MCF 10A (cell line): ENCODE measurements at regions not wholly inside any gene's neighbourhood (a gene's known extent, or its start where the extent isn't known, plus 50 kb on each side); places are given as distances from the start of the nearest gene placed in this dataset.

Experiments used
- BruUV-seq: library from RNA; stranded (reverse); fragments of 400-500 nt; replicated peaks from 2 replicates; lab custom pipeline; 2021; lab: Mats Ljungman, UMichigan
- CTCF ChIA-PET: fragments of 300-600 bp; sonication (Branson Sonifier 250); formaldehyde crosslinking; extraction: SDS; loops from one replicate; lab custom pipeline; 2021; ENCODE audit warnings: antibody characterized with exemption, inconsistent platforms; lab: Yijun Ruan, JAX
- POLR2A ChIA-PET: fragments of 300-600, 350-650 bp; sonication (Branson Sonifier 250); formaldehyde crosslinking; extraction: SDS; loops from one replicate; lab custom pipeline; 2020; ENCODE audit warnings: antibody characterized with exemption, inconsistent platforms; lab: Yijun Ruan, JAX
- DNase-seq: peaks from one replicate; pipeline ENCODE4 v3.0.0-alpha.2; 2018; ENCODE audit not compliant: unreplicated experiment
- H3K27ac Mint-ChIP-seq: one replicate; pipeline ENCODE4 v1.8.0; 2022; ENCODE audit warnings: mild to moderate bottlenecking, low read depth, mixed read lengths; ENCODE audit not compliant: unreplicated experiment
- H3K27me3 Mint-ChIP-seq: one replicate; pipeline ENCODE4 v1.8.0; 2022; ENCODE audit warnings: mixed read lengths; ENCODE audit not compliant: insufficient read depth, unreplicated experiment
- H3K36me3 Mint-ChIP-seq: one replicate; pipeline ENCODE4 v1.8.0; 2022; ENCODE audit warnings: mild to moderate bottlenecking, moderate library complexity, mixed read lengths; ENCODE audit not compliant: insufficient read depth, unreplicated experiment
- H3K4me1 Mint-ChIP-seq: one replicate; pipeline ENCODE4 v1.8.0; 2022; ENCODE audit warnings: mixed read lengths; ENCODE audit not compliant: insufficient read depth, unreplicated experiment
- H3K4me3 Mint-ChIP-seq: one replicate; pipeline ENCODE4 v1.8.0; 2022; ENCODE audit warnings: mild to moderate bottlenecking, moderate library complexity, mixed read lengths; ENCODE audit not compliant: unreplicated experiment
- H3K9me3 Mint-ChIP-seq: one replicate; pipeline ENCODE4 v1.8.0; 2022; ENCODE audit warnings: mixed read lengths; ENCODE audit not compliant: unreplicated experiment
- CTCF ChIP-seq: fragments of 200-600 bp; IDR thresholded peaks from one replicate; pipeline ENCODE4 v1.8.0; 2022; ENCODE audit warnings: antibody characterized with exemption, mild to moderate bottlenecking; ENCODE audit not compliant: unreplicated experiment
- intact Hi-C: fragments of 100-400 bp; cut with micrococcal nuclease; formaldehyde crosslinking; loops from 2 replicates; pipeline ENCODE4 v1.14.1; 2022

GRCh38 chr14:104512061-104512460 is 67.5 kb upstream of the C14orf180 start:
- Mint-ChIP-seq H3K4me3 (no peak overlapping the region), H3K4me1 (peaks cover 6% of the 10 kb centered on the region), H3K36me3 (no peaks in the 10 kb centered on the region), H3K27me3 (peaks cover 33% of the 10 kb centered on the region), H3K27ac (no peak overlapping the region), H3K9me3 (no peaks in the 10 kb centered on the region)
- TF ChIP-seq CTCF, result no peak
- intact Hi-C loops, result no loop called here
- POLR2A ChIA-PET, result interaction anchor here (0.6 to 0.7 kb wide), 2 partner anchors 14 to 132 kb away, joined by 3 read pairs; no protein-coding TSS in a partner anchor
- DNase-seq, result no peak
- BruUV-seq, result no TSS peak
- CTCF ChIA-PET, result interaction anchor here (0.8 kb wide), 1 partner anchor 52 kb away, joined by 3 read pairs; no protein-coding TSS in a partner anchor

- ChIA-PET CTCF (no interaction called here), POLR2A (no interaction called here)
- peaks cover 30% of the 10 kb centered on the region for H3K27me3 Mint-ChIP-seq
- no peak overlapping the region for H3K27ac Mint-ChIP-seq
- no TSS peak for BruUV-seq
- no peak for TF ChIP-seq CTCF
- no peak overlapping the region for H3K4me3 Mint-ChIP-seq
- no peak for DNase-seq
- peaks cover 4% of the 10 kb centered on the region for H3K9me3 Mint-ChIP-seq
- intact Hi-C loops, result no loop called here
- peaks cover 6% of the 10 kb centered on the region for H3K4me1 Mint-ChIP-seq
- no peaks in the 10 kb centered on the region for H3K36me3 Mint-ChIP-seq
These were observed 66.6 kb upstream of the C14orf180 start for GRCh38 chr14:104512771-104513640.

GRCh38 chr14:104513641-104514046 is 65.9 kb upstream of the C14orf180 start:
- no peaks in the 10 kb centered on the region for H3K36me3 Mint-ChIP-seq
- ChIA-PET POLR2A (no interaction called here), CTCF (no interaction called here)
- no peak for TF ChIP-seq CTCF
- intact Hi-C loops, result no loop called here
- H3K27ac Mint-ChIP-seq, result no peak overlapping the region
- no peak for DNase-seq
- peaks cover 7% of the 10 kb centered on the region for H3K9me3 Mint-ChIP-seq
- peaks cover 6% of the 10 kb centered on the region for H3K4me1 Mint-ChIP-seq
- no peak overlapping the region for H3K4me3 Mint-ChIP-seq
- H3K27me3 Mint-ChIP-seq, result peaks cover 30% of the 10 kb centered on the region
- no TSS peak for BruUV-seq

- intact Hi-C loops, result no loop called here
These were observed 65.3 kb upstream of the C14orf180 start for GRCh38 chr14:104514156-104514848.

More at GRCh38 chr14:104514156-104514848, 65.3 kb upstream of the C14orf180 start:
- no peak overlapping the region for H3K27ac Mint-ChIP-seq
- H3K4me1 Mint-ChIP-seq, result peaks cover 6% of the 10 kb centered on the region
- DNase-seq, result no peak
- no TSS peak for BruUV-seq
- H3K36me3 Mint-ChIP-seq, result no peaks in the 10 kb centered on the region
- ChIA-PET CTCF (interaction anchor here (0.7 kb wide), 1 partner anchor 47 kb away, joined by 5 read pairs; no protein-coding TSS in a partner anchor), POLR2A (no interaction called here)
- peaks cover 36% of the 10 kb centered on the region for H3K27me3 Mint-ChIP-seq
- peaks cover 7% of the 10 kb centered on the region for H3K9me3 Mint-ChIP-seq
- TF ChIP-seq CTCF, result no peak
- H3K4me3 Mint-ChIP-seq, result no peak overlapping the region
